22Rv1 (cell line): ENCODE measurements at regions not wholly inside any gene's neighbourhood (a gene's known extent, or its start where the extent isn't known, plus 50 kb on each side); places are given as distances from the start of the nearest gene placed in this dataset.

ENCODE experiments used
- CTCF ChIP-seq: fragments of 450-650 bp; IDR thresholded peaks from 2 replicates; pipeline ENCODE4 v1.5.1; 2017; ENCODE audit warnings: mild to moderate bottlenecking
- ZFX ChIP-seq: fragments of 450-650 bp; IDR thresholded peaks from 2 replicates; pipeline ENCODE4 v1.6.1; 2017; ENCODE audit warnings: antibody characterized with exemption, borderline replicate concordance

GRCh38 chr15:39499042-39499441 is 81.8 kb upstream of the THBS1 start:
- TF ChIP-seq CTCF = no peak
- no peak for TF ChIP-seq ZFX
